Fibroblast of peridontal ligament (primary cell): ENCODE measurements at regions not wholly inside any gene's neighbourhood (a gene's known extent, or its start where the extent isn't known, plus 50 kb on each side); places are given as distances from the start of the nearest gene placed in this dataset.
"Not testable (repeated sequence)": the region's sequence is repeated elsewhere in the genome, so short reads cannot be mapped to it uniquely, and the experiment has no call there.

Experiments used
- DNase-seq: peaks from one replicate; pipeline ENCODE4 v3.0.0-alpha.2; 2010; ENCODE audit errors: extremely low read depth

- no peak for DNase-seq
Measured at GRCh38 chr4:63080934-63081333, 1328.3 kb downstream of the TECRL start.

GRCh38 chr4:63063760-63064159 lies 1345.5 kb downstream of the TECRL start:
- DNase-seq: no peak

- DNase-seq: not testable (repeated sequence)
Measured at GRCh38 chr4:63062891-63063290, 1346.4 kb downstream of the TECRL start.

- DNase-seq: no peak
Measured at GRCh38 chr4:63049726-63050125, 1359.5 kb downstream of the TECRL start.

GRCh38 chr4:63049278-63049677 lies 1360.0 kb downstream of the TECRL start:
- no peak for DNase-seq

GRCh38 chr4:63036159-63036866 lies 1372.9 kb downstream of the TECRL start:
- no peak for DNase-seq

GRCh38 chr4:63029380-63029779 lies 1379.9 kb downstream of the TECRL start:
- DNase-seq: no peak

- DNase-seq: no peak
Measured at GRCh38 chr4:63020661-63021060, 1388.6 kb downstream of the TECRL start.

GRCh38 chr4:63017300-63017699 lies 1392.0 kb downstream of the TECRL start:
- no peak for DNase-seq

GRCh38 chr4:62970846-62971245 lies 1438.4 kb downstream of the TECRL start:
- no peak for DNase-seq

GRCh38 chr4:62960415-62960814 lies 1448.8 kb downstream of the TECRL start:
- no peak for DNase-seq

GRCh38 chr4:62953752-62954151 lies 1455.5 kb downstream of the TECRL start:
- no peak for DNase-seq

- no peak for DNase-seq
Measured at GRCh38 chr4:62952366-62952765, 1456.9 kb downstream of the TECRL start.

- no peak for DNase-seq
Measured at GRCh38 chr4:62948108-62948507, 1461.1 kb downstream of the TECRL start.

GRCh38 chr4:62940229-62940628 lies 1469.0 kb downstream of the TECRL start:
- no peak for DNase-seq

- DNase-seq: no peak
Measured at GRCh38 chr4:62930884-62931283, 1478.4 kb downstream of the TECRL start.

GRCh38 chr4:62928483-62928882 lies 1480.8 kb downstream of the TECRL start:
- DNase-seq: no peak

GRCh38 chr4:62927574-62927973 lies 1481.7 kb downstream of the TECRL start:
- DNase-seq: no peak

- DNase-seq: no peak
Measured at GRCh38 chr4:62923783-62924182, 1485.5 kb downstream of the TECRL start.

GRCh38 chr4:62917649-62918048 lies 1491.6 kb downstream of the TECRL start:
- no peak for DNase-seq

- no peak for DNase-seq
Measured at GRCh38 chr4:62914758-62915157, 1494.5 kb downstream of the TECRL start.

- DNase-seq: no peak
Measured at GRCh38 chr4:62913065-62913464, 1496.2 kb downstream of the TECRL start.

GRCh38 chr4:62912531-62912930 lies 1496.7 kb downstream of the TECRL start:
- DNase-seq: no peak

- DNase-seq: no peak
Measured at GRCh38 chr4:62909238-62909637, 1500.0 kb downstream of the TECRL start.
